ENCODE measurements at regions not wholly inside any gene's neighbourhood (a gene's known extent, or its start where the extent isn't known, plus 50 kb on each side); places are given as distances from the start of the nearest gene placed in this dataset.
"Not testable (repeated sequence)": the region's sequence is repeated elsewhere in the genome, so short reads cannot be mapped to it uniquely, and the experiment has no call there.

DNA sequence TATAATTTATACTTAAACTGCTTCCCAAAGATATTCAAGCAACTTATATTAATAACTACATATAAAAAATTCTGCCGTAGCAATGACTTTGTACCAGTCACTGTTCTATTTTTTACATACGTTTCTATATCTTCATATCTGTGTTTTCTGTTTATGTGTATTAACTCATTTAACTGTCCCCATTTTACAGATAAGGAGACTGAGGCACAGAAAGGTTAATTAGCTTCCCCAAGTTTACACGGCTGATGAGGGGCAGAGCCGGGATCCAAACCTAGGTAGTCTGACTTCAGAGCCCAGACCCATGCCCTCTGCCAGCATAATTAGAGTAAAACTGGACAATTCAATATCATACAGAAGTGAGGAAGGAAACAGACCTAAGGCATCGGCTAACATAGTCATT is 259.7 kb upstream of the TUT7 start:
- DNase-seq (ENCODE audit: low spot score), result no peak
- no peak for TF ChIP-seq CTCF (IDR thresholded peaks at IDR 0.05; ENCODE audit: extremely low read depth, missing control alignments)

DNA sequence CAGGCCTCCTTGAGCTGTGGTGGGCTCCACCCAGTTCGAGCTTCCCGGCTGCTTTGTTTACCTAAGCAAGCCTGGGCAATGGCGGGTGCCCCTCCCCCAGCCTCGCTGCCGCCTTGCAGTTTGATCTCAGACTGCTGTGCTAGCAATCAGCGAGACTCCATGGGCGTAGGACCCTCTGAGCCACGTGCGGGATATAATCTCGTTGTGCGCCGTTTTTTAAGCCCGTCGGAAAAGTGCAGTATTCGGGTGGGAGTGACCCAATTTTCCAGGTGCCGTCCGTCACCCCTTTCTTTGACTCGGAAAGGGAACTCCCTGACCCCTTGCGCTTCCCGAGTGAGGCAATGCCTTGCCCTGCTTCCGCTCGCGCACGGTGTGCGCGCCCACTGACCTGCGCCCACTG is 257.3 kb upstream of the TUT7 start:
- not testable (repeated sequence) for DNase-seq (ENCODE audit: low spot score)

DNA sequence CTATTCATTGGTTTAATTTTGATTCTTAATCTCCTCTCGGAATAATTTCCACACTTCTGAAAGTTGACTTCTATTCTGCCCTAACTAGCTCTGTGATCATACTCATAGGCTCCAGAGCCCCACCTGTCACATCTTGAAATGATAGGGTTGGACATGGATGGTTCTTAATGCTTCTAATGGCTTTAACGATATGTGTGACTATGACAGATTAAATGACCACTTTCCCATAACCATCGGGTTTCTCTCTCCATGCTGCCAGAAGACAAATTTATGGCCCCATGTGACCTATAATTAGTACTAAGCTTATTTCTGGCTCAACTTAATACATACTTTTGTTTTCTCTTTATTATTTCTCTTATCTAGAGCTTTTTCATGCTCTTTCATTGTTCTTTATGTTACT is 251.1 kb upstream of the TUT7 start:
- TF ChIP-seq CTCF (IDR thresholded peaks at IDR 0.05; ENCODE audit: extremely low read depth, missing control alignments), result no peak
- no peak for DNase-seq (ENCODE audit: low spot score)

- no peak for TF ChIP-seq CTCF (IDR thresholded peaks at IDR 0.05; ENCODE audit: extremely low read depth, missing control alignments)
- no peak for DNase-seq (ENCODE audit: low spot score)
Measured at GRCh38 chr9:86604741-86605140, 250.5 kb upstream of the TUT7 start.

DNA sequence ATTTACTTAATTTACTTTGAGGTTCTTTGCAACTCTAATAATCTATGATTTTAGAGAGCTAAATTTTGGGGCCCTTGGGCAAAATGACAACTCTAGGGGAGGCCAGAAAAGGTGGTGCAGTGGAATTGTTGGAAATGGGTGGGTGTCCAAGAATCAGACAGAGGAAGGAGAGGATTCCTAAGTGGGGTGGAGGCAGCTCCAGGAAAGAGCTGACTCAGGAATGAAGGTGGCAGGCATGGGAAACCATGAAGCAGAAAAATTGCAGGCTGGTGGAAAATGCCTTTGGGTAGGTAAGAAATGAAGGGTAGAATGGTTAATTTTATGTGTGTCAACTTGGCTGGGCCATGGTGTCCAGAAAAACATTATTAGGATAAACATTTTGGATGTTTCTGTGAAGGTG is 248.5 kb upstream of the TUT7 start:
- DNase-seq (ENCODE audit: low spot score), result no peak
- TF ChIP-seq CTCF (IDR thresholded peaks at IDR 0.05; ENCODE audit: extremely low read depth, missing control alignments), result no peak

DNA sequence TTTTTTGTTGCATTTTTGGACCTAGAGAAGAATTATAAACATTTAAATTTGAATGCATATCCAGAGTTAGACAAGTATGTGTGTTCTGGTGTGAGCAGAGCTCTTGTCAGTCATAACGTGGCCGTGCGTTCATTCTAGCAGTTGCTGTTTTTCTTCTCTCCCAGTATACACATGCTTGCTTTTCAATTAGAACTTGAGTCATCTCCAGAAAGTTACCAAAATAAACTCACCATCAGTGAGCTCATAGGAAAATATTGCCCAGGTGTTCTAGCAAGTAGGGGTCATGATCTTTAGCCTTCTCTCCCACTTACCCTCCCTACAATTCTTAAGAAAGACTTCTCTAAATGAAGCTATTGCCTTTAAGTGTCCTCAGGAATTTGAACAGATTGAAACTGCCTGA is 247.5 kb upstream of the TUT7 start:
- no peak for DNase-seq (ENCODE audit: low spot score)
- TF ChIP-seq CTCF (IDR thresholded peaks at IDR 0.05; ENCODE audit: extremely low read depth, missing control alignments), result no peak

GRCh38 chr9:86600977-86601376 is 246.8 kb upstream of the TUT7 start:
- TF ChIP-seq CTCF (IDR thresholded peaks at IDR 0.05; ENCODE audit: extremely low read depth, missing control alignments), result no peak
- no peak for DNase-seq (ENCODE audit: low spot score)

- no peak for TF ChIP-seq CTCF (IDR thresholded peaks at IDR 0.05; ENCODE audit: extremely low read depth, missing control alignments)
- no peak for DNase-seq (ENCODE audit: low spot score)
Measured at GRCh38 chr9:86600291-86600690, 246.1 kb upstream of the TUT7 start.

Measured in GM20000 (cell line).